ENCODE measurements at regions not wholly inside any gene's neighbourhood (a gene's known extent, or its start where the extent isn't known, plus 50 kb on each side); places are given as distances from the start of the nearest gene placed in this dataset. TPM values are rescaled to one million over a fixed set of nuclear protein-coding genes. Genes with fewer than 3 reads are reported as not detected.

- Histone ChIP-seq H3K4me1 (peaks cover 9% of the 10 kb centered on the region), H3K27ac (peak overlapping the region; percentile 53), H3K36me3 (no peaks in the 10 kb centered on the region), H3K4me3 (no peak overlapping the region), H3K9me3 (no peaks in the 10 kb centered on the region), H3K27me3 (no peaks in the 10 kb centered on the region)
- intact Hi-C loops (cut with DNase I), result no loop called here
- no peak for DNase-seq (ENCODE audit: extremely low spot score in 2 of 2)
- TF ChIP-seq POLR2AphosphoS5 (IDR thresholded peaks at IDR 0.05; ENCODE audit: insufficient read depth in 1 of 2, low read depth in 1 of 2) (no peak), CTCF (IDR thresholded peaks at IDR 0.05) (no peak), POLR2A (IDR thresholded peaks at IDR 0.05) (no peak)
These were observed 51.2 kb upstream of the GLI2 start for GRCh38 chr2:120684289-120685065.

- Histone ChIP-seq H3K4me3 (no peak overlapping the region), H3K27ac (no peak overlapping the region), H3K27me3 (no peaks in the 10 kb centered on the region), H3K36me3 (no peaks in the 10 kb centered on the region), H3K9me3 (no peaks in the 10 kb centered on the region), H3K4me1 (peaks cover 9% of the 10 kb centered on the region)
- intact Hi-C loops (cut with DNase I), result no loop called here
- no peak for TF ChIP-seq POLR2A (IDR thresholded peaks at IDR 0.05)
- no peak for TF ChIP-seq POLR2AphosphoS5 (IDR thresholded peaks at IDR 0.05; ENCODE audit: insufficient read depth in 1 of 2, low read depth in 1 of 2)
- no peak for TF ChIP-seq CTCF (IDR thresholded peaks at IDR 0.05)
- DNase-seq (ENCODE audit: extremely low spot score in 2 of 2), result no peak
These were observed 50.3 kb upstream of the GLI2 start for GRCh38 chr2:120685066-120685973.

Small RNA genes in the stretch of these regions (small RNA-seq; reads per million reads assigned to genes)
- gene RF00019, result not detected

Data from vagina (tissue), 2 donors.